Astrocyte (in vitro differentiated cells and primary cell): ENCODE measurements at regions not wholly inside any gene's neighbourhood (a gene's known extent, or its start where the extent isn't known, plus 50 kb on each side); places are given as distances from the start of the nearest gene placed in this dataset.

ENCODE experiments used
- DNase-seq: peaks from one replicate; pipeline ENCODE4 v3.0.0-alpha.2; 2010; ENCODE audit warnings: low read depth
- FAIRE-seq: peaks from 2 replicates; lab custom pipeline; 2011; peaks lifted over from hg19 to GRCh38; lab: Jason Lieb, UNC
- H2AFZ ChIP-seq: 2 replicates; pipeline ENCODE4 v1.6.0; 2012; ENCODE audit warnings: low read depth, low read length, inconsistent platforms
- H3K27ac ChIP-seq: 2 replicates; pipeline ENCODE4 v1.5.1; 2011; ENCODE audit warnings: low read depth, low read length, inconsistent platforms
- H3K27me3 ChIP-seq: 2 replicates; pipeline ENCODE4 v1.6.0; 2011; ENCODE audit warnings: low read length, inconsistent platforms; ENCODE audit not compliant: insufficient read depth
- H3K36me3 ChIP-seq: 2 replicates; pipeline ENCODE4 v1.5.1; 2011; ENCODE audit warnings: low read length, inconsistent platforms; ENCODE audit not compliant: insufficient read depth
- H3K4me1 ChIP-seq: 2 replicates; pipeline ENCODE4 v1.5.1; 2011; ENCODE audit warnings: low read length, inconsistent platforms; ENCODE audit not compliant: insufficient read depth
- H3K4me2 ChIP-seq: 2 replicates; pipeline ENCODE4 v1.6.0; 2012; ENCODE audit warnings: low read length, inconsistent platforms
- H3K4me3 ChIP-seq: 2 replicates; pipeline ENCODE4 v1.5.1; 2011; ENCODE audit warnings: low read depth, mild to moderate bottlenecking, low read length, inconsistent platforms; ENCODE audit not compliant: insufficient read depth
- H3K79me2 ChIP-seq: 2 replicates; pipeline ENCODE4 v1.6.0; 2012; ENCODE audit warnings: mild to moderate bottlenecking, low read length, inconsistent platforms; ENCODE audit not compliant: insufficient read depth
- H3K9ac ChIP-seq: 2 replicates; pipeline ENCODE4 v1.6.0; 2012; ENCODE audit warnings: mild to moderate bottlenecking, low read length, inconsistent platforms
- H3K9me3 ChIP-seq: 2 replicates; pipeline ENCODE4 v1.5.1; 2012; ENCODE audit warnings: low read depth, mild to moderate bottlenecking, low read length, inconsistent platforms; ENCODE audit not compliant: insufficient read depth
- H4K20me1 ChIP-seq: 2 replicates; pipeline ENCODE4 v1.6.0; 2012; ENCODE audit warnings: low read length, inconsistent platforms; ENCODE audit not compliant: insufficient read depth
- H3K27ac Mint-ChIP-seq: one replicate; pipeline ENCODE4 v1.8.0; 2021; ENCODE audit warnings: mild to moderate bottlenecking, mixed read lengths; ENCODE audit not compliant: unreplicated experiment
- H3K27me3 Mint-ChIP-seq: one replicate; pipeline ENCODE4 v1.8.0; 2021; ENCODE audit warnings: low read depth, mixed read lengths; ENCODE audit not compliant: unreplicated experiment
- H3K36me3 Mint-ChIP-seq: one replicate; pipeline ENCODE4 v1.8.0; 2021; ENCODE audit warnings: low read depth, mixed read lengths; ENCODE audit not compliant: unreplicated experiment
- H3K4me1 Mint-ChIP-seq: one replicate; pipeline ENCODE4 v1.8.0; 2021; ENCODE audit warnings: low read depth, mixed read lengths; ENCODE audit not compliant: unreplicated experiment
- H3K4me3 Mint-ChIP-seq: one replicate; pipeline ENCODE4 v1.8.0; 2021; ENCODE audit warnings: mild to moderate bottlenecking, moderate library complexity, mixed read lengths; ENCODE audit not compliant: unreplicated experiment
- H3K9me3 Mint-ChIP-seq: one replicate; pipeline ENCODE4 v1.8.0; 2021; ENCODE audit warnings: mild to moderate bottlenecking, mixed read lengths; ENCODE audit not compliant: unreplicated experiment
- CTCF ChIP-seq: IDR thresholded peaks from 2 replicates; pipeline ENCODE4 v1.5.1; 2011; ENCODE audit warnings: low read depth, mild to moderate bottlenecking, inconsistent platforms, low read length, moderate library complexity; ENCODE audit not compliant: insufficient read depth
- EZH2 ChIP-seq: IDR thresholded peaks from 2 replicates; pipeline ENCODE4 v1.6.1; 2012; ENCODE audit warnings: mild to moderate bottlenecking, low read length, inconsistent platforms; ENCODE audit not compliant: insufficient read depth

- H3K9me3 ChIP-seq: no peaks in the 10 kb centered on the region
- H3K36me3 Mint-ChIP-seq: peaks cover 1% of the 10 kb centered on the region
- TF ChIP-seq CTCF (no peak), EZH2 (no peak)
- no peak overlapping the region for H3K4me3 Mint-ChIP-seq
- no peaks in the 10 kb centered on the region for H3K27me3 ChIP-seq
- no peaks in the 10 kb centered on the region for H3K27me3 Mint-ChIP-seq
- no peak overlapping the region for H3K27ac Mint-ChIP-seq
- FAIRE-seq (no peak), DNase-seq (no peak)
- H3K79me2 ChIP-seq: no peaks in the 10 kb centered on the region
- H3K4me3 ChIP-seq: no peak overlapping the region
- H3K36me3 ChIP-seq: no peaks in the 10 kb centered on the region
- no peaks in the 10 kb centered on the region for H3K4me1 ChIP-seq
- peaks cover 6% of the 10 kb centered on the region for H3K4me1 Mint-ChIP-seq
- no peak overlapping the region for H3K9ac ChIP-seq
- H4K20me1 ChIP-seq: no peaks in the 10 kb centered on the region
- H3K4me2 ChIP-seq: no peak overlapping the region
- H3K27ac ChIP-seq: no peak overlapping the region
- H3K9me3 Mint-ChIP-seq: no peaks in the 10 kb centered on the region
- H2AFZ ChIP-seq: no peak overlapping the region
Observed at GRCh38 chr18:51998066-51998465, 341.9 kb upstream of the DCC start.

GRCh38 chr18:51998711-51999110 is 341.3 kb upstream of the DCC start:
- H3K9me3 ChIP-seq: no peaks in the 10 kb centered on the region
- H3K27ac ChIP-seq: no peak overlapping the region
- no peak overlapping the region for H2AFZ ChIP-seq
- H3K4me2 ChIP-seq: no peak overlapping the region
- H3K36me3 ChIP-seq: no peaks in the 10 kb centered on the region
- no peak for TF ChIP-seq EZH2
- no peak for TF ChIP-seq CTCF
- H3K79me2 ChIP-seq: no peaks in the 10 kb centered on the region
- no peaks in the 10 kb centered on the region for H4K20me1 ChIP-seq
- H3K27ac Mint-ChIP-seq: no peak overlapping the region
- H3K9ac ChIP-seq: no peak overlapping the region
- FAIRE-seq: no peak
- H3K4me3 Mint-ChIP-seq: no peak overlapping the region
- H3K4me1 Mint-ChIP-seq: peaks cover 6% of the 10 kb centered on the region
- H3K4me1 ChIP-seq: no peaks in the 10 kb centered on the region
- DNase-seq: no peak
- H3K4me3 ChIP-seq: no peak overlapping the region
- peaks cover 1% of the 10 kb centered on the region for H3K36me3 Mint-ChIP-seq
- no peaks in the 10 kb centered on the region for H3K27me3 Mint-ChIP-seq
- H3K9me3 Mint-ChIP-seq: no peaks in the 10 kb centered on the region
- no peaks in the 10 kb centered on the region for H3K27me3 ChIP-seq

GRCh38 chr18:51999351-51999750 is 340.6 kb upstream of the DCC start:
- peaks cover 1% of the 10 kb centered on the region for H3K36me3 Mint-ChIP-seq
- TF ChIP-seq CTCF: no peak
- H3K9me3 ChIP-seq: no peaks in the 10 kb centered on the region
- no peak overlapping the region for H3K4me3 Mint-ChIP-seq
- no peak overlapping the region for H3K27ac Mint-ChIP-seq
- H4K20me1 ChIP-seq: no peaks in the 10 kb centered on the region
- no peak overlapping the region for H3K4me3 ChIP-seq
- DNase-seq: no peak
- H3K79me2 ChIP-seq: no peaks in the 10 kb centered on the region
- H2AFZ ChIP-seq: no peak overlapping the region
- H3K9me3 Mint-ChIP-seq: no peaks in the 10 kb centered on the region
- no peaks in the 10 kb centered on the region for H3K36me3 ChIP-seq
- H3K27ac ChIP-seq: no peak overlapping the region
- H3K4me1 Mint-ChIP-seq: peaks cover 6% of the 10 kb centered on the region
- H3K27me3 ChIP-seq: no peaks in the 10 kb centered on the region
- H3K9ac ChIP-seq: no peak overlapping the region
- H3K27me3 Mint-ChIP-seq: no peaks in the 10 kb centered on the region
- no peak for FAIRE-seq
- H3K4me1 ChIP-seq: no peaks in the 10 kb centered on the region
- H3K4me2 ChIP-seq: no peak overlapping the region
